Heart left ventricle (tissue), 16 donors: ENCODE measurements at regions not wholly inside any gene's neighbourhood (a gene's known extent, or its start where the extent isn't known, plus 50 kb on each side); places are given as distances from the start of the nearest gene placed in this dataset.
"Not testable (repeated sequence)": the region's sequence is repeated elsewhere in the genome, so short reads cannot be mapped to it uniquely, and the experiment has no call there.

Experiments
- ATAC-seq, 4 donors: fragments of 200-7000 bp; cut with Tn5 transposase; one replicate each; pipeline ENCODE4 v1.9.1; 2020 to 2022; ENCODE audit warnings: moderate library complexity in 4 of 4, mild to moderate bottlenecking in 3 of 4, moderate number of reproducible peaks in 1 of 4
- DNase-seq, 5 donors: peaks; one replicate each; pipeline ENCODE4 v3.0.0-alpha.2; 2020
- H3K27ac ChIP-seq, 12 donors: fragments of 200-600 bp; sonication (generic) in 4 of 12; one replicate each; pipeline versions ENCODE4 v1.5.0 to v1.8.0; 2016 to 2022; ENCODE audit warnings: mild to moderate bottlenecking in 2 of 12
- H3K27me3 ChIP-seq, 9 donors: fragments of 200-600 bp; sonication (generic) in 2 of 9; one replicate each; pipeline versions ENCODE4 v1.5.1 to v1.8.0; 2016 to 2022; ENCODE audit warnings: mild to moderate bottlenecking in 3 of 9
- H3K36me3 ChIP-seq, 9 donors: fragments of 200-600 bp; sonication (generic) in 2 of 9; one replicate each; pipeline versions ENCODE4 v1.5.0 to v1.8.0; 2018 to 2022; ENCODE audit warnings: mild to moderate bottlenecking in 2 of 9
- H3K4me1 ChIP-seq, 12 donors: fragments of 200-600 bp; sonication (generic) in 4 of 12; one replicate each; pipeline versions ENCODE4 v1.5.0 to v1.8.0; 2016 to 2022; ENCODE audit warnings: mild to moderate bottlenecking in 3 of 12
- H3K4me3 ChIP-seq, 12 donors: fragments of 200-600 bp; sonication (generic) in 4 of 12; one replicate each; pipeline versions ENCODE4 v1.5.0 to v1.8.0; 2017 to 2022; ENCODE audit warnings: mild to moderate bottlenecking in 9 of 12, moderate library complexity in 4 of 12
- H3K9me3 ChIP-seq, 12 donors: fragments of 200-600 bp; sonication (generic) in 4 of 12; one replicate each; pipeline versions ENCODE4 v1.5.0 to v1.8.0; 2016 to 2022; ENCODE audit warnings: mild to moderate bottlenecking in 1 of 12
- CTCF ChIP-seq, 12 donors: fragments of 200-600 bp; sonication (generic) in 4 of 12; IDR thresholded peaks; one replicate each; pipeline versions ENCODE4 v1.5.0 to v1.8.0; 2018 to 2022; ENCODE audit warnings: antibody characterized with exemption in 12 of 12, mild to moderate bottlenecking in 5 of 12
- POLR2A ChIP-seq, 2 donors: fragments of 450-650 bp; IDR thresholded peaks; one replicate each; pipeline ENCODE4 v1.6.1; 2017; ENCODE audit warnings: antibody characterized with exemption in 2 of 2, mild to moderate bottlenecking in 2 of 2, moderate library complexity in 2 of 2
- WGBS, 4 donors: extraction: QIAGEN DNeasy Blood & Tissue Kit in 2 of 4; methylation state at CpG; one replicate each; pipeline versions ENCODE4 v1.1.5 to v1.1.7; 2013 to 2018; 5-methylcytosine and 5-hydroxymethylcytosine counted together
- intact Hi-C, 10 donors: fragments of 100-400 bp; cut with DNase I; formaldehyde crosslinking; loops; one replicate each; pipeline versions ENCODE4 v1.11.1 to v1.14.2; 2022
- donor health status: ischemic (EF 13 %, LVEDD 7.1; RV severe dilation, severe dysfunction).
- donor health status: healthy with polysubstance abuse.
- donor health status: DM: no; HTN: yes; CAD: no.
- donor health status: DM: no; HTN: no; CAD: no.
- donor health status: ischemic (EF 25% LVEDD 6.9; RV normal size, moderate dysfunction).
- donor health status: ischemic (EF 25% LVEDD 5.7; RV mildly dilated, moderate dysfunction).
- donor health status: healthy.
- donor health status: DM: yes; HTN: yes; CAD: no.
- donor health status: ischemic (EF 35%, LVEDD 5.7; RV mildly dilated, moderate dysfunction).
- donor health status: nonischemic (EF 11% LVEDD 7.7; RV severe dilation, severe dysfunction).
- donor health status: DM: yes; HTN: yes; CAD: no.
- donor health status: PGD.
- donor health status: ischemic (EF 29% LVEDD 5.4; RV normal size, mild dysfunction).
- donor health status: nonischemic (EF 23%, LVEDD 6.1; RV moderate dilation, normal function).

GRCh38 chr2:115946891-115947290 is 1504.5 kb downstream of the DPP10 start:
- H3K9me3 ChIP-seq = peaks cover 0 to 13% (median 0%) of the 10 kb centered on the region in 12 donors
- DNase-seq (no peak), ATAC-seq (no peak)
- H3K27ac ChIP-seq = no peak overlapping the region
- whole genome bisulfite sequencing, 4 donors = 29 to 51% (median 42%) methylated on average over 2 of the region's 2 CpGs
- no peaks in the 10 kb centered on the region for H3K4me1 ChIP-seq
- H3K4me3 ChIP-seq = no peak overlapping the region
- no peaks in the 10 kb centered on the region for H3K36me3 ChIP-seq
- H3K27me3 ChIP-seq = no peaks in the 10 kb centered on the region
- intact Hi-C loops = no loop called here
- no peak for TF ChIP-seq CTCF (IDR thresholded peaks at IDR 0.05)
- TF ChIP-seq POLR2A (IDR thresholded peaks at IDR 0.05) = no peak

DNA sequence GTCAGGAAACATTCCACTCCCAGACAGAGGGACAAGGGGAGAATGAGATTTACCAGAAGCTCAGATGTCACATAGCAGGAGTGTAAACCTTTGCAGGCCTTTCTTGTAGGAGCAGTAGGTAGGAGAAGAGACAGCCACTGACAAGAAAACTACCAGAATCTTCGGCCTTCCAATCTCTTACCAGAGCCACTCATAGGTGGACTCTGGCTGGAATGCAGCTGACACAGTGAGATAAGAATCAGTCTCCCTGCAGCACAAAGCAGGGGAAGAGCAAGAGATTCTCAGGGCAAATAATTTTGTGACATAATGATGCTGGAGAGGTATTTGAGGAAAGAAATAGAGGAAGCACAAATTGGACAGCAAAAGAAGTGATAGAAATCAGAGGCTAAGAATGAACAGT is 1534.5 kb downstream of the DPP10 start:
- peaks cover 0 to 25% (median 1%) of the 10 kb centered on the region in 12 donors for H3K9me3 ChIP-seq
- WGBS, 4 donors = 2 to 13% (median 10%) methylated on average over 1 of the region's 1 CpG
- ATAC-seq = no peak
- no peak for DNase-seq
- H3K4me3 ChIP-seq = no peak overlapping the region
- intact Hi-C loops = no loop called here
- H3K36me3 ChIP-seq = no peaks in the 10 kb centered on the region
- no peaks in the 10 kb centered on the region for H3K4me1 ChIP-seq
- no peak overlapping the region for H3K27ac ChIP-seq
- TF ChIP-seq POLR2A (IDR thresholded peaks at IDR 0.05) (no peak), CTCF (IDR thresholded peaks at IDR 0.05) (no peak)
- no peaks in the 10 kb centered on the region for H3K27me3 ChIP-seq

- no peak overlapping the region for H3K27ac ChIP-seq
- WGBS, 4 donors = 78 to 82% (median 82%) methylated on average over 4 of the region's 4 CpGs
- DNase-seq (no peak), ATAC-seq (no peak)
- H3K27me3 ChIP-seq = no peaks in the 10 kb centered on the region
- H3K4me1 ChIP-seq = no peaks in the 10 kb centered on the region
- H3K36me3 ChIP-seq = no peaks in the 10 kb centered on the region
- no peak for TF ChIP-seq CTCF (IDR thresholded peaks at IDR 0.05)
- no peak for TF ChIP-seq POLR2A (IDR thresholded peaks at IDR 0.05)
- H3K4me3 ChIP-seq = no peak overlapping the region
- intact Hi-C loops = no loop called here
- peaks cover 0 to 29% (median 2%) of the 10 kb centered on the region in 12 donors for H3K9me3 ChIP-seq
Measured at GRCh38 chr2:115999039-115999438, 1556.6 kb downstream of the DPP10 start.

DNA sequence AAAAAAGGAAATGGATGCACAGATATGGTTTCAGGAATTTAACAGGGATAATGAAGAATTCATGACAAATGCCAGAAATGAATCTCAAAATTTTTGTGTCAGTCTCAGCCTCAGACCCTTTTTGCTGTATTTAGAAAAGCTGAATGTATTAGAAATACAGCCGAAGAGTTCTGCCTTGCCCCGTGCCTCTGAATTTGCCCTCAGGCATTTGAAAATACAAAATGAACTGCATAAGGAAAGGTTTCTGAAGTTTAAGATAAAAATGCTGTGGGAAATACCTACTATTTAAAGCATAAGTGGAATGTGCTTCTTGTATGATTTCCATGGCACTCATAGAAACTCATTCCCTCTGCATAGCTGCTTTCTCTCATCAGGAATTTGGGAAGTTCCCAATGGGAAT is 1580.6 kb downstream of the DPP10 start:
- ATAC-seq = no peak
- intact Hi-C loops = no loop called here
- H3K4me1 ChIP-seq = no peaks in the 10 kb centered on the region
- H3K27ac ChIP-seq = no peak overlapping the region
- no peaks in the 10 kb centered on the region for H3K9me3 ChIP-seq
- no peak overlapping the region for H3K4me3 ChIP-seq
- WGBS, 4 donors = 69 to 77% (median 73%) methylated on average over 2 of the region's 2 CpGs
- no peaks in the 10 kb centered on the region for H3K27me3 ChIP-seq
- H3K36me3 ChIP-seq = no peaks in the 10 kb centered on the region
- DNase-seq = no peak
- TF ChIP-seq CTCF (IDR thresholded peaks at IDR 0.05) (no peak), POLR2A (IDR thresholded peaks at IDR 0.05) (no peak)

DNA sequence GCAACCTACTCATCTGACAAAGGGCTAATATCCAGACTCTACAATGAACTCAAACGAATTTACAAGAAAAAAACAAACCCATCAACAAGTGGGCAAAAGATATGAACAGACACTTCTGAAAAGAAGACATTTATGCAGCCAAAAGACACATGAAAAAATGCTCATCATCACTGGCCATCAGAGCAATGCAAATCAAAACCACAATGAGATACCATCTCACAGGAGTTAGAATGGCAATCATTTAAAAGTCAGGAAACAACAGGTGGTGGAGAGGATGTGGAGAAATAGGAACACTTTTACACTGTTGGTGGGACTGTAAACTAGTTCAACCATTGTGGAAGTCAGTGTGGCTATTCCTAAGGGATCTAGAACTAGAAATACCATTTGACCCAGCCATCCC is 1596.3 kb downstream of the DPP10 start:
- WGBS, 4 donors = 60 to 78% (median 62%) methylated on average over 1 of the region's 1 CpG
- not testable (repeated sequence) for H3K27me3 ChIP-seq, H3K36me3 ChIP-seq

More for the DNA sequence above, 1596.3 kb downstream of the DPP10 start:
- H3K4me3 ChIP-seq, H3K4me1 ChIP-seq, DNase-seq, intact Hi-C loops, H3K27ac ChIP-seq, ATAC-seq: not testable (repeated sequence)
- H3K9me3 ChIP-seq = peaks cover 0 to 14% (median 0%) of the 10 kb centered on the region in 12 donors
